Small intestine (tissue), 7 donors: ENCODE measurements at regions not wholly inside any gene's neighbourhood (a gene's known extent, or its start where the extent isn't known, plus 50 kb on each side); places are given as distances from the start of the nearest gene placed in this dataset.

Experiments
- DNase-seq, 2 donors: peaks; one replicate each; pipeline versions ENCODE4 v3.0.0 to v3.0.0-alpha.2; 2013
- FAIRE-seq: peaks from 2 replicates; lab custom pipeline; 2012; peaks lifted over from hg19 to GRCh38; lab: Jason Lieb, UNC
- H3K27ac ChIP-seq, 3 donors: one replicate each; pipeline ENCODE4 v1.5.1; 2013; ENCODE audit warnings: low read length in 2 of 3, mild to moderate bottlenecking in 2 of 3, control low read depth in 1 of 3, inconsistent platforms in 1 of 3, low read depth in 1 of 3, moderate library complexity in 1 of 3
- H3K27me3 ChIP-seq, 3 donors: one replicate each; pipeline ENCODE4 v1.6.1; 2013; ENCODE audit warnings: low read length in 3 of 3, inconsistent platforms in 1 of 3; ENCODE audit not compliant: control insufficient read depth in 3 of 3, insufficient read depth in 3 of 3
- H3K36me3 ChIP-seq, 3 donors: one replicate each; pipeline ENCODE4 v1.6.1; 2013; ENCODE audit warnings: low read length in 3 of 3, inconsistent platforms in 1 of 3, low read depth in 1 of 3, mild to moderate bottlenecking in 1 of 3, moderate library complexity in 1 of 3; ENCODE audit not compliant: control insufficient read depth in 3 of 3, insufficient read depth in 2 of 3
- H3K4me1 ChIP-seq, 3 donors: one replicate each; pipeline ENCODE4 v1.6.1; 2013; ENCODE audit warnings: low read length in 2 of 3, inconsistent platforms in 1 of 3, low read depth in 1 of 3, mild to moderate bottlenecking in 1 of 3, moderate library complexity in 1 of 3; ENCODE audit not compliant: control insufficient read depth in 3 of 3, insufficient read depth in 2 of 3
- H3K4me3 ChIP-seq, 3 donors: one replicate each; pipeline ENCODE4 v1.5.1; 2013; ENCODE audit warnings: low read length in 3 of 3, control low read depth in 1 of 3, inconsistent platforms in 1 of 3, low read depth in 1 of 3, mild to moderate bottlenecking in 1 of 3, moderate library complexity in 1 of 3
- H3K9me3 ChIP-seq, 2 donors: one replicate each; pipeline ENCODE4 v1.6.1; 2013; ENCODE audit warnings: low read depth in 1 of 2, low read length in 1 of 2; ENCODE audit not compliant: control insufficient read depth in 2 of 2, insufficient read depth in 1 of 2
- WGBS, 3 donors: extraction: QIAGEN DNeasy Blood & Tissue Kit; methylation state at CpG; one replicate each; pipeline ENCODE4 v1.1.7; 2013; 5-methylcytosine and 5-hydroxymethylcytosine counted together
- donor health status: healthy with polysubstance abuse.
- donor health status: control.
- donor health status: control.
- donor health status: Bipolar disorder and iron deficiency.
- donor health status: healthy.

DNA sequence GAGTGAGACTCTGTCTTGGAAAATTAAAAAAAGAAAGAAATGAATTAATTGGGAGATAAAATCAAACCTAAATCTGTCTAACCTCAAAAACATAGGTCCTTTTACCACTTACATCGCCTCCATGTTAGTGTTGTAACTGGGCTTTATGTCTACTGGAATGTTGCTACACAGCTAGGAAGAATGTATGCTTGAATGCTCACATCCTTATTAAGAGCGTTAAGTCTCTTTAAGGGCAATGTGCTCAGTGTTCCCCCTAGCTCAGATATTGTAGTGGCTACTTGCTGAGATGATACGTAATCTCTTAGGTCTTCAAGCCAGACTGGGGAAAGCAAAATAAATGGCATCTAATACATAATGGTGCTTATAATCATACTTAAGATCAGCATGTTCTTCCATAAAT, 1072.8 kb downstream of the PDHA2 start:
- Histone ChIP-seq H3K9me3 (no peaks in the 10 kb centered on the region), H3K4me3 (no peak overlapping the region), H3K36me3 (no peaks in the 10 kb centered on the region), H3K27ac (no peak overlapping the region), H3K4me1 (no peaks in the 10 kb centered on the region), H3K27me3 (no peaks in the 10 kb centered on the region)
- DNase-seq: no peak
- 90 to 95% (median 94%) methylated on average over 3 of the region's 3 CpGs for WGBS, 3 donors
- no peak for FAIRE-seq

DNA sequence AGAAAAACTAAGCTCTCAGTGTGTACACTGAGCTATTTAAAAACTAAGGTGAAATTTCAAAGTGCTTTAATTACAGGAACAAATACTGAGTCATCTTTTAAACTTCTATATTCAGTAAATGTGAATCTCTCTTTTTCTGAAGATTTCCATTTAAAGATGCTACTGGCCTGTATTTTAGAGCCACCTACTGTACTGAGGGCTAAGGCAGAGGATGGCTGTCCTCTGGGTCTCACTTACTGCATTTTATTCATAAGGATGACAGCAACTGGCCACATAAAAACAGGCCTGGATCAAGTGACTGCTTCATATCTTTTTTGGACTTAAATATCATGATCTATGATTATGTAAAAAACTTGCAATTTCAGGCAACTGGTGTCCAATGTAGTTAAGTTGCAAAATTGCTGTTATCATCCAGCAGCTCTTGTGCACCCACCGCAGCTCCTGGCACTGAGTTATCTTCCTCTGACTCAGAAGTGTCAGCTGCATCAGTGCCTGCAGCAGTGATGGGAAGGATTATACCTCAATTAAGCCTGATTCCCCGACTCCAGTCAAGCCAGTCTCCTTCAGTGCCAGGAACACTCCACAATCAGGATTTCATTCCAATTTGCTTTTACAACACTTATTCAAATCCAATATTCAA, 1073.7 kb downstream of the PDHA2 start:
- H3K36me3 ChIP-seq: no peaks in the 10 kb centered on the region
- H3K27ac ChIP-seq: no peak overlapping the region
- no peak overlapping the region for H3K4me3 ChIP-seq
- DNase-seq (no peak), FAIRE-seq (no peak)
- no peaks in the 10 kb centered on the region for H3K27me3 ChIP-seq
- no peaks in the 10 kb centered on the region for H3K9me3 ChIP-seq
- H3K4me1 ChIP-seq: no peaks in the 10 kb centered on the region
- WGBS, 3 donors: 32 to 51% (median 47%) methylated on average over 2 of the region's 2 CpGs

DNA sequence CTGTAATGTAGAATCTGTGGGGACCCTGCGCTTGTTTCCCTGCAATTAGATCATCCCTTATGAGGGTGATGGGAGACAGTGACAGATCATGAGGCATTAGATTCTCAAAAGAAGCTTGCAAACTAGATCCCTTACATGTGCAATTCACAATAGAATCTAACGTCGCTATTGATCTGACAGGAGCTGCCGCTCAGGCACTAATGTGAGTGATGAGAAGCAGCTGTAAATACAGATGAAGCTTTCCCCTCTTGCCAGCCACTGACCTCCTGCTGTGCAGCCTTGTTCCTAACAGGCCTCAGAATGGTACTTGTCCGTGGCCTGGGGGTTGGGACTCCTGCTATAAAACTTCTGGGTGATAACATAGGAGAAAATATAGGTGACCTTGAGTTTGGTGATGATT, 1076.8 kb downstream of the PDHA2 start:
- Histone ChIP-seq H3K27ac (no peak overlapping the region), H3K27me3 (no peaks in the 10 kb centered on the region), H3K9me3 (peaks cover 0 to 3% of the 10 kb centered on the region in 2 donors), H3K36me3 (no peaks in the 10 kb centered on the region), H3K4me1 (no peaks in the 10 kb centered on the region), H3K4me3 (no peak overlapping the region)
- WGBS, 3 donors: 66 to 81% (median 72%) methylated on average over 5 of the region's 5 CpGs
- no peak for FAIRE-seq
- DNase-seq: no peak

DNA sequence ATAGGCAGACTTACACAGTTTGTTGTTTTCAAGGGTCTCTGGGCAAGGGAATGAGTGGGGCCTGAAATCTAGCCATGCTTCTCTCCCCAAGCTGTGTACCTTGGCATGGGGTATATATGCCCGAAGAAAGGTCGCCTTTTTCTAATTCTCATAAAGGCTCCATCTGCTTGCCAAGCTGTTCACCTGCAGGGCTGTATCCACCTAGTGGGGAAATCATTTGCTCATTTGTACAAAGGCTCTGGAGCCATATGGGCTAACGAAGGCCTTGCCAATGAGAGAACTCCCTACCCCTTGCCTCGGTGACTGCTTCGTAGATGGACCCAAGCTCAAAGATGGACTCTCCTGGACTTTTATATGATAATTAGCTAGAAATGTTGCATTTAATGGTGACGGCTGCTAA, 1097.0 kb downstream of the PDHA2 start:
- Histone ChIP-seq H3K27ac (no peak overlapping the region), H3K4me1 (no peaks in the 10 kb centered on the region), H3K9me3 (no peaks in the 10 kb centered on the region), H3K4me3 (no peak overlapping the region), H3K27me3 (no peaks in the 10 kb centered on the region), H3K36me3 (no peaks in the 10 kb centered on the region)
- DNase-seq (no peak), FAIRE-seq (no peak)
- 91 to 95% (median 92%) methylated on average over 6 of the region's 6 CpGs for WGBS, 3 donors

DNA sequence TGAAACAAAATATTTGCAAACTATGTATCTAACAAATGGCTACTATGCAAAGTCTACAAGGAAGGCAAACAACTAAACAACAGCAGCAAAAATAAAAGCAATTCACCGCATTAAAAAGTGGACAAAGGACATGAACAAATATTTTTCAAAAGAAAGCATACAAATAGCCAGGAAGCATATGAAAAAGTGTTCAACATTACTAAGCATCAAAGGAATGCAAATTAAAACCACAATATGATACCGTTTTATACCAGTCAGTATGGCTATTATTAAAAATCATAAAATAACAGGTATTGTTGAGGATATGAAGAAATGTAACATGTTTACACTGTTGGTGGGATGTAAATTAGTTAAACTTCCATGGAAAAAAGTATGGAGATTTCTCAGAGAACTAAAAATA, 1106.7 kb downstream of the PDHA2 start:
- WGBS, 3 donors: 88 to 92% (median 89%) methylated on average over 2 of the region's 2 CpGs
- H3K9me3 ChIP-seq: no peaks in the 10 kb centered on the region
- FAIRE-seq: no peak

DNA sequence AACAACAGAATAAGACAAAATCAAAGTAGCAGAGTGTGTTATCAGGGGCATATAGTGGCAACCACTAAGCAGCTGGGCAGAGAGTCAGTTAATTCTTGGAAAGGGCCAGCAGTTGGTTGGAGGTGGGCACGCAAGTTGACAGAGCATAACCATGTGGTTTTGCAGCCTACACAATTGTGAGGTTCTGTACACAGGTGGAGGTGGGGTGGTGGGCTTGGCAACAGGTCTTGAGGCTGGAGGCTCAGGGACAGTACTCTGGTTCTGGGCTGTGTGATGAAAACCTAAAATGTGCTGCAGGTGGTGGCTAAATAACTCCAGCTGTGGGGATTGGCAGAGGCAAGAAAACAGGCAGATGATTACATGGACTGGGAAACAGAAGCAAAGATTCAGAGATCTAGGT, 1112.7 kb downstream of the PDHA2 start:
- H3K9me3 ChIP-seq: no peaks in the 10 kb centered on the region
- no peaks in the 10 kb centered on the region for H3K36me3 ChIP-seq
- FAIRE-seq (no peak), DNase-seq (no peak)
- H3K27me3 ChIP-seq: no peaks in the 10 kb centered on the region
- H3K4me3 ChIP-seq: no peak overlapping the region
- H3K4me1 ChIP-seq: no peaks in the 10 kb centered on the region
- 81 to 91% (median 88%) methylated on average over 1 of the region's 1 CpG for WGBS, 3 donors
- H3K27ac ChIP-seq: no peak overlapping the region

More for the DNA sequence above, 1106.7 kb downstream of the PDHA2 start:
- Histone ChIP-seq H3K27me3 (no peaks in the 10 kb centered on the region), H3K36me3 (no peaks in the 10 kb centered on the region), H3K4me3 (no peak overlapping the region), H3K27ac (no peak overlapping the region), H3K4me1 (no peaks in the 10 kb centered on the region)
- no peak for DNase-seq

- Histone ChIP-seq H3K36me3 (no peaks in the 10 kb centered on the region), H3K27ac (no peak overlapping the region), H3K9me3 (no peaks in the 10 kb centered on the region), H3K4me1 (no peaks in the 10 kb centered on the region), H3K4me3 (no peak overlapping the region), H3K27me3 (no peaks in the 10 kb centered on the region)
- DNase-seq (no peak), FAIRE-seq (no peak)
- WGBS, 3 donors: 74 to 83% (median 76%) methylated on average over 1 of the region's 1 CpG
Measured at GRCh38 chr4:96955226-96955625, 1115.3 kb downstream of the PDHA2 start.

DNA sequence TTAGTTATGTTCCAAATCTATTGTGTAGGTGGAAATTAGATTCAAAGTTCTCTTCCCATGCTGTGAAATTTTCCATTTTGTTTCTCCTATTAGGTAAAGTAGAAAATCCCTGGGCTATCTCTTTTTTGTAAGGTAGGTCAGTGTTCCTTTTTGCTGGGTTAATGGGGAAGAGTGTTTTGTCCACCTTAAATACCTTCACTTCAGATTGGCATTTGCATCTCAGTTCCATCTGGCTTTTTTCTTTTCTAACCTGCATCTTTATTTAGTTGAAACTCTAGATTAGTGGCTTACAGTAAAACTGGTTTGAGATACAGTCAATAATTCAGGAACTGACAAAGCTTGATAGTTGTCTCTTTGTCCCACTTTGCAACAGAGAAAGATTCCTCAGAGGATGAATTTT, 1115.8 kb downstream of the PDHA2 start:
- Histone ChIP-seq H3K36me3 (no peaks in the 10 kb centered on the region), H3K9me3 (no peaks in the 10 kb centered on the region), H3K27me3 (no peaks in the 10 kb centered on the region), H3K4me3 (no peak overlapping the region), H3K27ac (no peak overlapping the region), H3K4me1 (no peaks in the 10 kb centered on the region)
- DNase-seq: no peak
- FAIRE-seq: no peak

DNA sequence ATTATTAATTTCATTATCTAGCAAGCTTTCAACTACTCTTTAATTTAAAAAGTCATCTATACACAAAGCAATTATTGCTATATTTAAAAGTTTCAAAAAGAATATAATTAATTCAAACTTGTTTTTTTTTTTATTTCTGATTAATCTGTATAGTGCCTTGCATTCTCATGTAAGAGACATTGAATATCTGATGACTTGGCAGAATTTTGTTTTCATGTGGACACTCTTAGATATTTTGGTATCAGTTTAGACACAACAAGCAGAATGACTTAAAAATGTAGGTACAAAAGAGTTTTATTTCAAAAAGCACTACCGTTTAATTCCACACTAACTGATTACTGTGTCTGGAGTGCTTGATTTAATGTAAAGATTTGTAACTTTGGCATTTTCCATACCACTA, 1129.6 kb downstream of the PDHA2 start:
- Histone ChIP-seq H3K27me3 (no peaks in the 10 kb centered on the region), H3K4me1 (no peaks in the 10 kb centered on the region), H3K9me3 (no peaks in the 10 kb centered on the region), H3K4me3 (no peak overlapping the region), H3K27ac (no peak overlapping the region), H3K36me3 (no peaks in the 10 kb centered on the region)
- DNase-seq (no peak), FAIRE-seq (no peak)
- 85 to 92% (median 87%) methylated on average over 1 of the region's 1 CpG for WGBS, 3 donors
